DOHH2 (cell line): ENCODE measurements at regions not wholly inside any gene's neighbourhood (a gene's known extent, or its start where the extent isn't known, plus 50 kb on each side); places are given as distances from the start of the nearest gene placed in this dataset.

Experiments used
- CTCF ChIP-seq: fragments of 200-600 bp; sonication (generic); IDR thresholded peaks from one replicate; pipeline ENCODE4 v1.5.1; 2014; ENCODE audit warnings: antibody characterized with exemption, mild to moderate bottlenecking, low read depth, low read length; ENCODE audit not compliant: poor library complexity, severe bottlenecking
- EZH2phosphoT487 ChIP-seq: fragments of 200-600 bp; sonication (generic); IDR thresholded peaks from 2 replicates; pipeline ENCODE4 v1.6.1; 2017; ENCODE audit warnings: borderline replicate concordance, mild to moderate bottlenecking, antibody characterized with exemption, low read length, moderate library complexity, mixed read lengths

- no peak for TF ChIP-seq CTCF
- TF ChIP-seq EZH2phosphoT487 = no peak
Measured at GRCh38 chr11:101765932-101766331, 148.9 kb upstream of the CEP126 start.
